ENCODE measurements at regions not wholly inside any gene's neighbourhood (a gene's known extent, or its start where the extent isn't known, plus 50 kb on each side); places are given as distances from the start of the nearest gene placed in this dataset.

GRCh38 chr14:101453225-101453624, 108.1 kb upstream of the DIO3 start:
- Histone ChIP-seq H3K9me3 (ENCODE audit: insufficient read depth, low read depth, low read length) (no peaks in the 10 kb centered on the region), H3K4me3 (ENCODE audit: low read length) (no peak overlapping the region), H3K27me3 (ENCODE audit: insufficient read depth, low read length) (peaks cover 50% of the 10 kb centered on the region), H3K36me3 (ENCODE audit: insufficient read depth, low read length) (no peaks in the 10 kb centered on the region), H3K9ac (ENCODE audit: low read depth, low read length) (no peak overlapping the region), H3K4me1 (ENCODE audit: insufficient read depth, low read length) (peaks cover 13% of the 10 kb centered on the region), H3K27ac (ENCODE audit: low read depth, low read length) (no peak overlapping the region)
- 96% methylated on average over 7 of the region's 7 CpGs for WGBS

- no peak overlapping the region for H3K27ac ChIP-seq (ENCODE audit: low read depth, low read length)
- WGBS, result 92% methylated on average over 4 of the region's 4 CpGs
- no peak overlapping the region for H3K9ac ChIP-seq (ENCODE audit: low read depth, low read length)
- H3K9me3 ChIP-seq (ENCODE audit: insufficient read depth, low read depth, low read length), result no peaks in the 10 kb centered on the region
- H3K4me3 ChIP-seq (ENCODE audit: low read length), result no peak overlapping the region
- peaks cover 60% of the 10 kb centered on the region for H3K27me3 ChIP-seq (ENCODE audit: insufficient read depth, low read length)
- H3K4me1 ChIP-seq (ENCODE audit: insufficient read depth, low read length), result peaks cover 13% of the 10 kb centered on the region
- H3K36me3 ChIP-seq (ENCODE audit: insufficient read depth, low read length), result no peaks in the 10 kb centered on the region
Measured at GRCh38 chr14:101454229-101454628, 107.1 kb upstream of the DIO3 start.

- Histone ChIP-seq H3K36me3 (ENCODE audit: insufficient read depth, low read length) (no peaks in the 10 kb centered on the region), H3K9ac (ENCODE audit: low read depth, low read length) (no peak overlapping the region), H3K4me3 (ENCODE audit: low read length) (peak overlapping the region; percentile 28), H3K27me3 (ENCODE audit: insufficient read depth, low read length) (peaks cover 83% of the 10 kb centered on the region), H3K9me3 (ENCODE audit: insufficient read depth, low read depth, low read length) (no peaks in the 10 kb centered on the region), H3K27ac (ENCODE audit: low read depth, low read length) (no peak overlapping the region), H3K4me1 (ENCODE audit: insufficient read depth, low read length) (peaks cover 17% of the 10 kb centered on the region)
- 5% methylated on average over 31 of the region's 32 CpGs for WGBS
Measured at GRCh38 chr14:101456246-101457175, 104.8 kb upstream of the DIO3 start.

GRCh38 chr14:101457301-101457935, 103.9 kb upstream of the DIO3 start:
- peak overlapping the region; percentile 27; the same call in 1 of the 2 replicates for H3K4me3 ChIP-seq (ENCODE audit: low read length)
- no peaks in the 10 kb centered on the region for H3K36me3 ChIP-seq (ENCODE audit: insufficient read depth, low read length)
- no peak overlapping the region for H3K9ac ChIP-seq (ENCODE audit: low read depth, low read length)
- peaks cover 17% of the 10 kb centered on the region for H3K4me1 ChIP-seq (ENCODE audit: insufficient read depth, low read length)
- no peaks in the 10 kb centered on the region for H3K9me3 ChIP-seq (ENCODE audit: insufficient read depth, low read depth, low read length)
- WGBS, result 6% methylated on average over 85 of the region's 85 CpGs
- H3K27ac ChIP-seq (ENCODE audit: low read depth, low read length), result no peak overlapping the region
- peaks cover 88% of the 10 kb centered on the region for H3K27me3 ChIP-seq (ENCODE audit: insufficient read depth, low read length)

GRCh38 chr14:101457936-101458740, 103.2 kb upstream of the DIO3 start:
- Histone ChIP-seq H3K9ac (ENCODE audit: low read depth, low read length) (no peak overlapping the region), H3K4me1 (ENCODE audit: insufficient read depth, low read length) (peaks cover 17% of the 10 kb centered on the region), H3K27ac (ENCODE audit: low read depth, low read length) (no peak overlapping the region), H3K27me3 (ENCODE audit: insufficient read depth, low read length) (peaks cover 88% of the 10 kb centered on the region), H3K9me3 (ENCODE audit: insufficient read depth, low read depth, low read length) (no peaks in the 10 kb centered on the region), H3K36me3 (ENCODE audit: insufficient read depth, low read length) (no peaks in the 10 kb centered on the region), H3K4me3 (ENCODE audit: low read length) (peak overlapping the region; percentile 39)
- WGBS, result 3% methylated on average over 68 of the region's 68 CpGs

- peaks cover 17% of the 10 kb centered on the region for H3K4me1 ChIP-seq (ENCODE audit: insufficient read depth, low read length)
- H3K27me3 ChIP-seq (ENCODE audit: insufficient read depth, low read length), result peaks cover 80% of the 10 kb centered on the region
- H3K4me3 ChIP-seq (ENCODE audit: low read length), result peak overlapping the region; percentile 39
- H3K9ac ChIP-seq (ENCODE audit: low read depth, low read length), result no peak overlapping the region
- H3K9me3 ChIP-seq (ENCODE audit: insufficient read depth, low read depth, low read length), result no peaks in the 10 kb centered on the region
- H3K27ac ChIP-seq (ENCODE audit: low read depth, low read length), result no peak overlapping the region
- H3K36me3 ChIP-seq (ENCODE audit: insufficient read depth, low read length), result no peaks in the 10 kb centered on the region
- 2% methylated on average over 92 of the region's 92 CpGs for WGBS
Measured at GRCh38 chr14:101458741-101459550, 102.3 kb upstream of the DIO3 start.

- Histone ChIP-seq H3K27ac (ENCODE audit: low read depth, low read length) (no peak overlapping the region), H3K27me3 (ENCODE audit: insufficient read depth, low read length) (peaks cover 74% of the 10 kb centered on the region), H3K9ac (ENCODE audit: low read depth, low read length) (no peak overlapping the region), H3K4me1 (ENCODE audit: insufficient read depth, low read length) (peaks cover 17% of the 10 kb centered on the region), H3K9me3 (ENCODE audit: insufficient read depth, low read depth, low read length) (no peaks in the 10 kb centered on the region), H3K36me3 (ENCODE audit: insufficient read depth, low read length) (no peaks in the 10 kb centered on the region), H3K4me3 (ENCODE audit: low read length) (peak overlapping the region; percentile 39)
- WGBS, result 13% methylated on average over 13 of the region's 14 CpGs
Measured at GRCh38 chr14:101459551-101459900, 101.8 kb upstream of the DIO3 start.

GRCh38 chr14:101460521-101460920, 100.8 kb upstream of the DIO3 start:
- Histone ChIP-seq H3K36me3 (ENCODE audit: insufficient read depth, low read length) (no peaks in the 10 kb centered on the region), H3K9me3 (ENCODE audit: insufficient read depth, low read depth, low read length) (no peaks in the 10 kb centered on the region), H3K9ac (ENCODE audit: low read depth, low read length) (no peak overlapping the region), H3K27ac (ENCODE audit: low read depth, low read length) (no peak overlapping the region), H3K4me3 (ENCODE audit: low read length) (no peak overlapping the region), H3K4me1 (ENCODE audit: insufficient read depth, low read length) (peaks cover 15% of the 10 kb centered on the region), H3K27me3 (ENCODE audit: insufficient read depth, low read length) (peaks cover 65% of the 10 kb centered on the region)
- 93% methylated on average over 6 of the region's 6 CpGs for WGBS

- Histone ChIP-seq H3K36me3 (ENCODE audit: insufficient read depth, low read length) (no peaks in the 10 kb centered on the region), H3K4me3 (ENCODE audit: low read length) (no peak overlapping the region), H3K27ac (ENCODE audit: low read depth, low read length) (no peak overlapping the region), H3K9me3 (ENCODE audit: insufficient read depth, low read depth, low read length) (no peaks in the 10 kb centered on the region), H3K4me1 (ENCODE audit: insufficient read depth, low read length) (peaks cover 9% of the 10 kb centered on the region), H3K9ac (ENCODE audit: low read depth, low read length) (no peak overlapping the region), H3K27me3 (ENCODE audit: insufficient read depth, low read length) (peaks cover 59% of the 10 kb centered on the region)
- 87% methylated on average over 12 of the region's 12 CpGs for WGBS
Measured at GRCh38 chr14:101460986-101461750, 100.1 kb upstream of the DIO3 start.

GRCh38 chr14:101461891-101462290, 99.4 kb upstream of the DIO3 start:
- H3K9me3 ChIP-seq (ENCODE audit: insufficient read depth, low read depth, low read length), result no peaks in the 10 kb centered on the region
- no peak overlapping the region for H3K27ac ChIP-seq (ENCODE audit: low read depth, low read length)
- H3K9ac ChIP-seq (ENCODE audit: low read depth, low read length), result no peak overlapping the region
- H3K4me3 ChIP-seq (ENCODE audit: low read length), result no peak overlapping the region
- H3K4me1 ChIP-seq (ENCODE audit: insufficient read depth, low read length), result peaks cover 4% of the 10 kb centered on the region; the same call in 1 of the 2 replicates
- no peaks in the 10 kb centered on the region for H3K36me3 ChIP-seq (ENCODE audit: insufficient read depth, low read length)
- peaks cover 51% of the 10 kb centered on the region for H3K27me3 ChIP-seq (ENCODE audit: insufficient read depth, low read length)
- WGBS, result 94% methylated on average over 7 of the region's 8 CpGs
